ENCODE measurements at regions not wholly inside any gene's neighbourhood (a gene's known extent, or its start where the extent isn't known, plus 50 kb on each side); places are given as distances from the start of the nearest gene placed in this dataset.

- H3K4me3 ChIP-seq = no peak overlapping the region
- intact Hi-C loops (cut with DNase I) = no loop called here
- H3K27ac ChIP-seq = no peak overlapping the region
- 26 to 33% methylated on average over 1 of the region's 1 CpG for WGBS, 2 donors
- H3K36me3 ChIP-seq = no peaks in the 10 kb centered on the region
- ATAC-seq = no peak
- no peaks in the 10 kb centered on the region for H3K4me1 ChIP-seq
- H3K27me3 ChIP-seq = no peaks in the 10 kb centered on the region
- DNase-seq = no peak
- H3K9me3 ChIP-seq = no peaks in the 10 kb centered on the region
- no peak for TF ChIP-seq CTCF (IDR thresholded peaks at IDR 0.05)
Measured at GRCh38 chr5:143914756-143915155, 102.8 kb downstream of the HMHB1 start.

- H3K9me3 ChIP-seq = no peaks in the 10 kb centered on the region
- no peaks in the 10 kb centered on the region for H3K36me3 ChIP-seq
- 74 to 86% methylated on average over 2 of the region's 2 CpGs for WGBS, 2 donors
Measured at GRCh38 chr5:143916451-143916850, 104.5 kb downstream of the HMHB1 start.

GRCh38 chr5:143918961-143919360 is 107.0 kb downstream of the HMHB1 start:
- H3K27ac ChIP-seq = no peak overlapping the region

More at GRCh38 chr5:143916451-143916850, 104.5 kb downstream of the HMHB1 start:
- DNase-seq (no peak), ATAC-seq (no peak)
- no peak for TF ChIP-seq CTCF (IDR thresholded peaks at IDR 0.05)
- intact Hi-C loops (cut with DNase I) = no loop called here
- no peak overlapping the region for H3K4me3 ChIP-seq
- peaks cover 0 to 5% (median 0%) of the 10 kb centered on the region in 9 donors for H3K4me1 ChIP-seq
- H3K27ac ChIP-seq = no peak overlapping the region
- no peaks in the 10 kb centered on the region for H3K27me3 ChIP-seq

GRCh38 chr5:143920772-143921171 is 108.8 kb downstream of the HMHB1 start:
- Histone ChIP-seq H3K9me3 (no peaks in the 10 kb centered on the region), H3K27ac (no peak overlapping the region), H3K4me1 (peaks cover 0 to 21% (median 7%) of the 10 kb centered on the region in 9 donors), H3K36me3 (no peaks in the 10 kb centered on the region), H3K27me3 (no peaks in the 10 kb centered on the region), H3K4me3 (no peak overlapping the region)
- 87 to 91% methylated on average over 1 of the region's 1 CpG for WGBS, 2 donors
- DNase-seq = no peak
- intact Hi-C loops (cut with DNase I) = no loop called here
- TF ChIP-seq CTCF (IDR thresholded peaks at IDR 0.05) = no peak
- ATAC-seq = no peak

More at GRCh38 chr5:143918961-143919360, 107.0 kb downstream of the HMHB1 start:
- Histone ChIP-seq H3K4me1 (peaks cover 0 to 21% (median 7%) of the 10 kb centered on the region in 9 donors), H3K9me3 (no peaks in the 10 kb centered on the region), H3K36me3 (no peaks in the 10 kb centered on the region), H3K4me3 (no peak overlapping the region), H3K27me3 (no peaks in the 10 kb centered on the region)
- no peak for TF ChIP-seq CTCF (IDR thresholded peaks at IDR 0.05)
- DNase-seq (no peak), ATAC-seq (no peak)
- WGBS, 2 donors = 86 to 92% methylated on average over 1 of the region's 1 CpG
- intact Hi-C loops (cut with DNase I) = no loop called here

Data from heart right ventricle (tissue), 16 donors.